Erythroblast (primary cell): ENCODE measurements at regions not wholly inside any gene's neighbourhood (a gene's known extent, or its start where the extent isn't known, plus 50 kb on each side); places are given as distances from the start of the nearest gene placed in this dataset.

Experiments used
- GATA1 ChIP-seq: IDR thresholded peaks from 2 replicates; pipeline ENCODE4 v1.6.1; 2011; ENCODE audit warnings: low read depth, mild to moderate bottlenecking, control low read depth, low read length, moderate library complexity
- POLR2A ChIP-seq: IDR thresholded peaks from 2 replicates; pipeline ENCODE4 v1.6.1; 2011; ENCODE audit warnings: mild to moderate bottlenecking, low read length

GRCh38 chr2:13578547-13578946 is 861.8 kb downstream of the TRIB2 start:
- TF ChIP-seq POLR2A (no peak), GATA1 (no peak)
